ENCODE measurements at regions not wholly inside any gene's neighbourhood (a gene's known extent, or its start where the extent isn't known, plus 50 kb on each side); places are given as distances from the start of the nearest gene placed in this dataset.
A peak's percentile ranks its signal among the peaks of the same experiment; 100 is the strongest.

- no peak overlapping the region for H3K4me3 Mint-ChIP-seq
- Histone ChIP-seq H4K20me1 (ENCODE audit: insufficient read depth, low read length) (no peaks in the 10 kb centered on the region), H3K4me3 (replicated peaks in 1 of 3; ENCODE audit: low read depth in 2 of 3, low read length in 3 of 3) (no peak overlapping the region), H3K36me3 (replicated peaks in 1 of 2; ENCODE audit: control insufficient read depth in 1 of 2, insufficient read depth in 2 of 2, low read length in 2 of 2) (no peaks in the 10 kb centered on the region), H3K27me3 (ENCODE audit: control insufficient read depth in 2 of 2, insufficient read depth in 2 of 2, low read length in 2 of 2) (no peaks in the 10 kb centered on the region), H3K4me1 (ENCODE audit: control insufficient read depth in 1 of 2, insufficient read depth in 2 of 2, low read length in 2 of 2) (no peaks in the 10 kb centered on the region), H2AFZ (ENCODE audit: insufficient read depth, low read depth, low read length, poor library complexity, severe bottlenecking) (no peak overlapping the region), H3K4me2 (replicated peaks; ENCODE audit: extremely low read depth, low read length, poor library complexity, severe bottlenecking) (no peak overlapping the region), H3K9ac (ENCODE audit: insufficient read depth, low read length, poor library complexity, severe bottlenecking) (no peak overlapping the region), H3K9me3 (replicated peaks in 1 of 2; ENCODE audit: control insufficient read depth in 1 of 2, insufficient read depth in 1 of 2, low read length in 2 of 2) (no peaks in the 10 kb centered on the region), H3K79me2 (ENCODE audit: insufficient read depth, low read length) (no peaks in the 10 kb centered on the region), H3K27ac (ENCODE audit: low read depth in 1 of 2, low read length in 2 of 2) (no peak overlapping the region)
- no peak for TF ChIP-seq CTCF (IDR thresholded peaks at IDR 0.05)
- peak overlapping the region in 1 of 7 donors; percentile 5 for H3K27ac Mint-ChIP-seq
- 100% methylated on average over 1 of the region's 2 CpGs for WGBS (ENCODE audit: insufficient coverage)
- H3K36me3 Mint-ChIP-seq = no peaks in the 10 kb centered on the region
- intact Hi-C loops (cut with micrococcal nuclease) = no loop called here
- peaks cover 3 to 7% (median 4%) of the 10 kb centered on the region in 3 donors for H3K27me3 Mint-ChIP-seq (ENCODE audit: low read depth in 3 of 3)
- no peak for DNase-seq
- no peaks in the 10 kb centered on the region for H3K4me1 Mint-ChIP-seq
- H3K9me3 Mint-ChIP-seq = peaks cover 0 to 5% (median 0%) of the 10 kb centered on the region in 7 donors
Measured at GRCh38 chr5:10903786-10904560, 142.9 kb upstream of the DAP start.

- Histone ChIP-seq H3K4me3 (replicated peaks in 1 of 3; ENCODE audit: low read depth in 2 of 3, low read length in 3 of 3) (no peak overlapping the region), H3K9me3 (replicated peaks in 1 of 2; ENCODE audit: control insufficient read depth in 1 of 2, insufficient read depth in 1 of 2, low read length in 2 of 2) (no peaks in the 10 kb centered on the region), H3K27ac (ENCODE audit: low read depth in 1 of 2, low read length in 2 of 2) (no peak overlapping the region), H3K4me2 (replicated peaks; ENCODE audit: extremely low read depth, low read length, poor library complexity, severe bottlenecking) (no peak overlapping the region), H3K36me3 (replicated peaks in 1 of 2; ENCODE audit: control insufficient read depth in 1 of 2, insufficient read depth in 2 of 2, low read length in 2 of 2) (no peaks in the 10 kb centered on the region), H3K9ac (ENCODE audit: insufficient read depth, low read length, poor library complexity, severe bottlenecking) (no peak overlapping the region), H2AFZ (ENCODE audit: insufficient read depth, low read depth, low read length, poor library complexity, severe bottlenecking) (no peak overlapping the region), H3K27me3 (ENCODE audit: control insufficient read depth in 2 of 2, insufficient read depth in 2 of 2, low read length in 2 of 2) (no peaks in the 10 kb centered on the region), H3K79me2 (ENCODE audit: insufficient read depth, low read length) (no peaks in the 10 kb centered on the region), H3K4me1 (ENCODE audit: control insufficient read depth in 1 of 2, insufficient read depth in 2 of 2, low read length in 2 of 2) (no peaks in the 10 kb centered on the region), H4K20me1 (ENCODE audit: insufficient read depth, low read length) (no peaks in the 10 kb centered on the region)
- WGBS (ENCODE audit: insufficient coverage) = 100% methylated on average over 1 of the region's 2 CpGs
- H3K36me3 Mint-ChIP-seq = no peaks in the 10 kb centered on the region
- no peak overlapping the region for H3K4me3 Mint-ChIP-seq
- no peak overlapping the region for H3K27ac Mint-ChIP-seq
- H3K4me1 Mint-ChIP-seq = no peaks in the 10 kb centered on the region
- no peak for TF ChIP-seq CTCF (IDR thresholded peaks at IDR 0.05)
- peaks cover 3 to 8% (median 5%) of the 10 kb centered on the region in 3 donors for H3K27me3 Mint-ChIP-seq (ENCODE audit: low read depth in 3 of 3)
- DNase-seq = no peak
- H3K9me3 Mint-ChIP-seq = peaks cover 0 to 5% (median 0%) of the 10 kb centered on the region in 7 donors
- intact Hi-C loops (cut with micrococcal nuclease) = no loop called here
Measured at GRCh38 chr5:10902145-10902544, 141.1 kb upstream of the DAP start.

All from CD14-positive monocyte (primary cell).